GM21360 (cell line): ENCODE measurements at regions not wholly inside any gene's neighbourhood (a gene's known extent, or its start where the extent isn't known, plus 50 kb on each side); places are given as distances from the start of the nearest gene placed in this dataset.
"Not testable (repeated sequence)": the region's sequence is repeated elsewhere in the genome, so short reads cannot be mapped to it uniquely, and the experiment has no call there.

ENCODE experiments used
- ATAC-seq: cut with Tn5 transposase; IDR thresholded peaks from one replicate; pipeline ENCODE4 v1.9.1; 2021; ENCODE audit warnings: mild to moderate bottlenecking, moderate library complexity; ENCODE audit not compliant: unreplicated experiment

GRCh38 chr5:117675646-117676045 is 1101.0 kb upstream of the SEMA6A start:
- ATAC-seq = no peak

- no peak for ATAC-seq
Observed at GRCh38 chr5:117671551-117671950, 1096.9 kb upstream of the SEMA6A start.

- no peak for ATAC-seq
Observed at GRCh38 chr5:117667105-117667504, 1092.5 kb upstream of the SEMA6A start.

- no peak for ATAC-seq
Observed at GRCh38 chr5:117665121-117665520, 1090.5 kb upstream of the SEMA6A start.

GRCh38 chr5:117662361-117662760 is 1087.7 kb upstream of the SEMA6A start:
- no peak for ATAC-seq

- no peak for ATAC-seq
Observed at GRCh38 chr5:117657541-117657940, 1082.9 kb upstream of the SEMA6A start.

GRCh38 chr5:117652958-117653280 is 1078.3 kb upstream of the SEMA6A start:
- no peak for ATAC-seq

- ATAC-seq = no peak
Observed at GRCh38 chr5:117652036-117652957, 1077.7 kb upstream of the SEMA6A start.

- no peak for ATAC-seq
Observed at GRCh38 chr5:117649821-117650220, 1075.2 kb upstream of the SEMA6A start.

GRCh38 chr5:117645400-117645799 is 1070.8 kb upstream of the SEMA6A start:
- ATAC-seq = no peak

GRCh38 chr5:117638581-117638980 is 1064.0 kb upstream of the SEMA6A start:
- no peak for ATAC-seq

- no peak for ATAC-seq
Observed at GRCh38 chr5:117633093-117633492, 1058.5 kb upstream of the SEMA6A start.

GRCh38 chr5:117624201-117624600 is 1049.6 kb upstream of the SEMA6A start:
- no peak for ATAC-seq

GRCh38 chr5:117623042-117623805 is 1048.6 kb upstream of the SEMA6A start:
- no peak for ATAC-seq

- no peak for ATAC-seq
Observed at GRCh38 chr5:117621921-117622320, 1047.3 kb upstream of the SEMA6A start.

GRCh38 chr5:117615226-117615625 is 1040.6 kb upstream of the SEMA6A start:
- no peak for ATAC-seq

GRCh38 chr5:117614408-117614807 is 1039.8 kb upstream of the SEMA6A start:
- ATAC-seq = no peak

- ATAC-seq = no peak
Observed at GRCh38 chr5:117604845-117605244, 1030.2 kb upstream of the SEMA6A start.

GRCh38 chr5:117599811-117600210 is 1025.2 kb upstream of the SEMA6A start:
- not testable (repeated sequence) for ATAC-seq

- ATAC-seq = no peak
Observed at GRCh38 chr5:117594166-117594565, 1019.5 kb upstream of the SEMA6A start.

GRCh38 chr5:117590944-117591343 is 1016.3 kb upstream of the SEMA6A start:
- peak; percentile 76 for ATAC-seq

- ATAC-seq = no peak
Observed at GRCh38 chr5:117588611-117589010, 1014.0 kb upstream of the SEMA6A start.
